GM12878 (cell line): ENCODE measurements at regions not wholly inside any gene's neighbourhood (a gene's known extent, or its start where the extent isn't known, plus 50 kb on each side); places are given as distances from the start of the nearest gene placed in this dataset.

Experiments
- ASH2L ChIP-seq: fragments of 300-600, 200-600 bp; sonication (generic); IDR thresholded peaks from 2 replicates; pipeline ENCODE4 v1.6.1; 2017; ENCODE audit warnings: low read depth, mild to moderate bottlenecking, borderline replicate concordance
- CEBPB ChIP-seq, 2 experiments: fragments of 150-350 bp in 1 of 2; IDR thresholded peaks; 2 replicates each; pipeline ENCODE4 v1.6.1; 2012 to 2014; ENCODE audit warnings: low read depth in 2 of 2, low read length in 2 of 2, borderline replicate concordance in 1 of 2, inconsistent platforms in 1 of 2
- EP300 ChIP-seq, 2 experiments: fragments of 150-350 bp in 1 of 2; IDR thresholded peaks; 2 replicates each; pipeline ENCODE4 v1.6.1; 2011 to 2012; ENCODE audit warnings: low read depth in 2 of 2, low read length in 2 of 2, borderline replicate concordance in 1 of 2, improper control_type of control experiment in 1 of 2, inconsistent platforms in 1 of 2; ENCODE audit not compliant: control insufficient read depth in 1 of 2
- EZH2 ChIP-seq: IDR thresholded peaks from 2 replicates; pipeline ENCODE4 v1.6.1; 2012; ENCODE audit warnings: low read depth, mild to moderate bottlenecking, control low read depth, inconsistent platforms, low read length, borderline replicate concordance; ENCODE audit not compliant: control insufficient read depth
- HDGF ChIP-seq: fragments of 450-650 bp; IDR thresholded peaks from 2 replicates; pipeline ENCODE4 v1.6.1; 2016; ENCODE audit warnings: antibody characterized with exemption
- JUND ChIP-seq: IDR thresholded peaks from 2 replicates; pipeline ENCODE4 v1.6.1; 2012; ENCODE audit warnings: low read depth, mild to moderate bottlenecking, low read length, improper control_type of control experiment, moderate library complexity
- MEF2B ChIP-seq: fragments of 450-650 bp; IDR thresholded peaks from 2 replicates; pipeline ENCODE4 v1.6.1; 2018; ENCODE audit warnings: mild to moderate bottlenecking, moderate library complexity; ENCODE audit not compliant: partially characterized antibody, poor library complexity, severe bottlenecking
- NBN ChIP-seq: fragments of 450-650 bp; IDR thresholded peaks from 2 replicates; pipeline ENCODE4 v1.6.1; 2016
- NFIC ChIP-seq: IDR thresholded peaks from 2 replicates; pipeline ENCODE4 v1.6.1; 2012; ENCODE audit warnings: low read depth, mild to moderate bottlenecking, inconsistent platforms, low read length, moderate library complexity
- POLR2A ChIP-seq: IDR thresholded peaks from 2 replicates; pipeline ENCODE4 v1.6.1; 2011; ENCODE audit warnings: low read depth, mild to moderate bottlenecking, low read length
- ZNF274 ChIP-seq: IDR thresholded peaks from one replicate; pipeline ENCODE4 v1.8.0; 2011; ENCODE audit not compliant: insufficient read length, insufficient read depth
- TF ChIP-seq, protein P1 (sequence below): IDR thresholded peaks from 2 replicates; pipeline ENCODE4 v1.6.1; 2011; ENCODE audit warnings: low read depth, mild to moderate bottlenecking, low read length, moderate library complexity, borderline replicate concordance; ENCODE audit errors: extremely low read depth
- TF ChIP-seq, protein P2 (sequence below), 3 experiments: IDR thresholded peaks in 2 of 3; conservative IDR thresholded peaks in 1 of 3; 2 replicates each; pipeline ENCODE4 v1.5.1; 2011; ENCODE audit warnings: low read depth in 3 of 3, low read length in 3 of 3, mild to moderate bottlenecking in 3 of 3, control low read depth in 2 of 3, moderate library complexity in 2 of 3, inconsistent platforms in 1 of 3, mixed read lengths in 1 of 3; ENCODE audit not compliant: control insufficient read depth in 2 of 3, insufficient read depth in 1 of 3; ENCODE audit errors: extremely low read depth in 1 of 3

DNA sequence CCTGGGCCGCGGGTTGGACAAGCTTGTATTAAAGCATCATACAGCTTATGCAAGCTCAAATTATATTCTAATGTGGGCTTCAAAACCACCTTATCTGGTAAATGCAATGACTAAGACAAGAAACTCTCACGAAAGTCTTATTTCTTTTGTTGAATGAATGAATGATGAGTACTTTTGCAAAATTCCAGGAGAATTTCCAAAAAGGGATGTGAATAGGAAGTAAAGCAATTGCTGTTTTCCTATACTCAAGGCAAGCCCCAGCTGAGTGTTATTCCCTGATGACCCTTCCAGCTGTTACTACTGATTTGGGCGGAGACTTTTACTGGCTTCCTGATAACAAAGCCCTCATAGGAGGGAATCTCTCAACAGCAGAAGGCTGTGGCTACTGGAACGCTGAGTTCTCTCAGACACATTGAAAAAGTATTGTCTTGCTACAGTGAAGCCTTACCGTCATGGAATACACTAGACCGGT is 162.8 kb downstream of the SREK1 start:
- TF ChIP-seq, protein P1, sequence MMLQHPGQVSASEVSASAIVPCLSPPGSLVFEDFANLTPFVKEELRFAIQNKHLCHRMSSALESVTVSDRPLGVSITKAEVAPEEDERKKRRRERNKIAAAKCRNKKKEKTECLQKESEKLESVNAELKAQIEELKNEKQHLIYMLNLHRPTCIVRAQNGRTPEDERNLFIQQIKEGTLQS = no peak
- TF ChIP-seq ASH2L (no peak), POLR2A (no peak), CEBPB (IDR thresholded peaks at IDR 0.05; ENCODE audit: borderline replicate concordance in 1 of 2, low read depth in 2 of 2, low read length in 2 of 2) (no peak), HDGF (no peak), EP300 (IDR thresholded peaks at IDR 0.05; ENCODE audit: borderline replicate concordance in 1 of 2, control insufficient read depth in 1 of 2, low read depth in 2 of 2, low read length in 2 of 2) (no peak), MEF2B (no peak), NFIC (no peak), EZH2 (no peak), NBN (no peak), JUND (no peak), ZNF274 (no peak)
- TF ChIP-seq, protein P2, sequence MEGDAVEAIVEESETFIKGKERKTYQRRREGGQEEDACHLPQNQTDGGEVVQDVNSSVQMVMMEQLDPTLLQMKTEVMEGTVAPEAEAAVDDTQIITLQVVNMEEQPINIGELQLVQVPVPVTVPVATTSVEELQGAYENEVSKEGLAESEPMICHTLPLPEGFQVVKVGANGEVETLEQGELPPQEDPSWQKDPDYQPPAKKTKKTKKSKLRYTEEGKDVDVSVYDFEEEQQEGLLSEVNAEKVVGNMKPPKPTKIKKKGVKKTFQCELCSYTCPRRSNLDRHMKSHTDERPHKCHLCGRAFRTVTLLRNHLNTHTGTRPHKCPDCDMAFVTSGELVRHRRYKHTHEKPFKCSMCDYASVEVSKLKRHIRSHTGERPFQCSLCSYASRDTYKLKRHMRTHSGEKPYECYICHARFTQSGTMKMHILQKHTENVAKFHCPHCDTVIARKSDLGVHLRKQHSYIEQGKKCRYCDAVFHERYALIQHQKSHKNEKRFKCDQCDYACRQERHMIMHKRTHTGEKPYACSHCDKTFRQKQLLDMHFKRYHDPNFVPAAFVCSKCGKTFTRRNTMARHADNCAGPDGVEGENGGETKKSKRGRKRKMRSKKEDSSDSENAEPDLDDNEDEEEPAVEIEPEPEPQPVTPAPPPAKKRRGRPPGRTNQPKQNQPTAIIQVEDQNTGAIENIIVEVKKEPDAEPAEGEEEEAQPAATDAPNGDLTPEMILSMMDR (IDR thresholded peaks at IDR 0.05 in 2 of 3, conservative IDR thresholded peaks at IDR 0.05 in 1 of 3; ENCODE audit: control insufficient read depth in 2 of 3, extremely low read depth in 1 of 3, insufficient read depth in 1 of 3, low read depth in 3 of 3, low read length in 3 of 3) = no peak
